Islet precursor cell (in vitro differentiated cells): ENCODE measurements at regions not wholly inside any gene's neighbourhood (a gene's known extent, or its start where the extent isn't known, plus 50 kb on each side); places are given as distances from the start of the nearest gene placed in this dataset.

ENCODE experiments used
- DNase-seq: peaks from one replicate; pipeline ENCODE4 v3.0.0-alpha.2; 2018

GRCh38 chrX:110851780-110852179 is 56.2 kb upstream of the CHRDL1 start:
- DNase-seq: peak; percentile 80

GRCh38 chrX:110847334-110847733 is 51.7 kb upstream of the CHRDL1 start:
- no peak for DNase-seq

GRCh38 chrX:110846071-110846470 is 50.5 kb upstream of the CHRDL1 start:
- no peak for DNase-seq
